ENCODE measurements at regions not wholly inside any gene's neighbourhood (a gene's known extent, or its start where the extent isn't known, plus 50 kb on each side); places are given as distances from the start of the nearest gene placed in this dataset. TPM values are rescaled to one million over a fixed set of nuclear protein-coding genes. Genes with fewer than 3 reads are reported as not detected.

Small RNA genes lying in the stretch of these regions (small RNA-seq; reads per million reads assigned to genes)
- not detected for gene RNU6-1085P

Measured in Karpas-422 (cell line).